IMR-90 (cell line): ENCODE measurements at regions not wholly inside any gene's neighbourhood (a gene's known extent, or its start where the extent isn't known, plus 50 kb on each side); places are given as distances from the start of the nearest gene placed in this dataset.

Experiments
- BHLHE40 ChIP-seq: fragments of 150-350 bp; IDR thresholded peaks from 2 replicates; pipeline ENCODE4 v1.6.1; 2016; ENCODE audit warnings: mild to moderate bottlenecking, low read depth, low read length
- CEBPB ChIP-seq: IDR thresholded peaks from 2 replicates; pipeline ENCODE4 v1.6.1; 2012; ENCODE audit warnings: low read depth, low read length, improper control_type of control experiment
- CHD1 ChIP-seq: IDR thresholded peaks from 2 replicates; pipeline ENCODE4 v1.6.1; 2012; ENCODE audit warnings: low read depth, low read length, improper control_type of control experiment
- CTCF ChIP-seq: conservative IDR thresholded peaks from 2 replicates; pipeline ENCODE4 v1.5.1; 2012; ENCODE audit warnings: mild to moderate bottlenecking, low read depth, low read length, improper control_type of control experiment
- ELK1 ChIP-seq: fragments of 150-350 bp; IDR thresholded peaks from 2 replicates; pipeline ENCODE4 v1.6.1; 2016; ENCODE audit warnings: low read depth, mild to moderate bottlenecking, low read length, moderate library complexity, borderline replicate concordance
- FOS ChIP-seq: fragments of 150-350 bp; IDR thresholded peaks from 2 replicates; pipeline ENCODE4 v1.6.1; 2016; ENCODE audit warnings: low read depth, low read length
- MAFK ChIP-seq: IDR thresholded peaks from 2 replicates; pipeline ENCODE4 v1.6.1; 2012; ENCODE audit warnings: low read depth, low read length, improper control_type of control experiment
- MXI1 ChIP-seq: IDR thresholded peaks from 2 replicates; pipeline ENCODE4 v1.6.1; 2012; ENCODE audit warnings: low read depth, mild to moderate bottlenecking, low read length, moderate library complexity, borderline replicate concordance
- POLR2A ChIP-seq: IDR thresholded peaks from 2 replicates; pipeline ENCODE4 v1.6.1; 2012; ENCODE audit warnings: mild to moderate bottlenecking, low read depth, low read length
- RAD21 ChIP-seq: IDR thresholded peaks from 2 replicates; pipeline ENCODE4 v1.6.1; 2012; ENCODE audit warnings: low read length, improper control_type of control experiment
- RCOR1 ChIP-seq: IDR thresholded peaks from 2 replicates; pipeline ENCODE4 v1.6.1; 2012; ENCODE audit warnings: mild to moderate bottlenecking, low read length, improper control_type of control experiment; ENCODE audit not compliant: insufficient replicate concordance
- RFX5 ChIP-seq: IDR thresholded peaks from 2 replicates; pipeline ENCODE4 v1.8.0; 2012; ENCODE audit warnings: low read depth, mild to moderate bottlenecking, low read length, moderate library complexity
- SMC3 ChIP-seq: fragments of 150-350 bp; IDR thresholded peaks from 2 replicates; pipeline ENCODE4 v1.6.1; 2016; ENCODE audit warnings: low read depth, mild to moderate bottlenecking, antibody characterized with exemption, low read length, moderate library complexity
- USF2 ChIP-seq: fragments of 150-350 bp; IDR thresholded peaks from 2 replicates; pipeline ENCODE4 v1.6.1; 2017; ENCODE audit warnings: mild to moderate bottlenecking, antibody characterized with exemption, low read length, low read depth

GRCh38 chr22:27175021-27175838, 517.8 kb downstream of the MIAT start:
- TF ChIP-seq POLR2A (no peak), SMC3 (no peak), RFX5 (no peak), CTCF (no peak), MAFK (no peak), MXI1 (no peak), RAD21 (no peak), USF2 (no peak), CEBPB (no peak), FOS (no peak), BHLHE40 (no peak), RCOR1 (no peak), CHD1 (no peak), ELK1 (no peak)
